ENCODE measurements at regions not wholly inside any gene's neighbourhood (a gene's known extent, or its start where the extent isn't known, plus 50 kb on each side); places are given as distances from the start of the nearest gene placed in this dataset.
"Not testable (repeated sequence)": the region's sequence is repeated elsewhere in the genome, so short reads cannot be mapped to it uniquely, and the experiment has no call there.

DNA sequence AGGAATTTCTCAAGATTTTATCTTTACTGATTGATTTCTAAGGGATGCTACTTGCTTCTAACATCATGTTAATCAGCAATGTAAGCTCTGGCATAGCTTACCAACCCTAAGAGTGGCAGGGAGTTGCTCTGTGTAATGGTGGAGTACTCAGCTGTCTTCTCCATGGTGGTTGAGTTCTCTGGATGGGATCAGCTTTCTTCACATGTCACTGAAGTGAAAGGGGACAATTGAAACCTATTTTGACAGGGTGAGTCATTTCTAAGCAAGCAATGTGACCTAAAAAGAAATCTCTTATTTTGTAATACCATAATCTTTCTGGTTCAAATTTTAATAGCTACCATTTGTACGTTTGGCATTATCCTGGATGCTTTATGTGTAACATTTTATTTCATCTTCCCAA lies 430.4 kb downstream of the GJA1 start:
- intact Hi-C loops (cut with micrococcal nuclease), result no loop called here

DNA sequence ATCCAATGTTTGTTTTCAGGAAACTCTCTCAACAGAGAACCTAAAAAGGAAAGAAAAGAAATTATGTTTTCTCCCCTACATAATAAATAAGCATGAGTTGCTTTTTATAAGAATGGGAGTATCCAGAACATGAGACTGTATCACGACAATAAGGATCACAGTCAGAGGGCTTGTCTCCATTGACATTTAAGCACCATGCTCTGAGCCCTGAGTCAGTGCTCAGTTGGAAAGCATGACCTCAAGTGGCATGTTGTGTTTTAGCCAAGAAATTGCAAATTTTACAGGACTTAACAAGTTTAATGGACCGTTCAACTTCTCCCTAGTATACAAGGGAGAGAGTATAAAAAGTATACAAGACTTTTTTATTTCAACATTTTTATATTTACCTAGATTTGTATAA lies 431.6 kb downstream of the GJA1 start:
- intact Hi-C loops (cut with micrococcal nuclease), result no loop called here

- intact Hi-C loops (cut with micrococcal nuclease), result no loop called here
Measured at GRCh38 chr6:121868206-121868605, 432.8 kb downstream of the GJA1 start.

GRCh38 chr6:121873595-121873994 lies 438.1 kb downstream of the GJA1 start:
- intact Hi-C loops (cut with micrococcal nuclease), result no loop called here

GRCh38 chr6:121876721-121877120 lies 441.3 kb downstream of the GJA1 start:
- intact Hi-C loops (cut with micrococcal nuclease), result no loop called here

DNA sequence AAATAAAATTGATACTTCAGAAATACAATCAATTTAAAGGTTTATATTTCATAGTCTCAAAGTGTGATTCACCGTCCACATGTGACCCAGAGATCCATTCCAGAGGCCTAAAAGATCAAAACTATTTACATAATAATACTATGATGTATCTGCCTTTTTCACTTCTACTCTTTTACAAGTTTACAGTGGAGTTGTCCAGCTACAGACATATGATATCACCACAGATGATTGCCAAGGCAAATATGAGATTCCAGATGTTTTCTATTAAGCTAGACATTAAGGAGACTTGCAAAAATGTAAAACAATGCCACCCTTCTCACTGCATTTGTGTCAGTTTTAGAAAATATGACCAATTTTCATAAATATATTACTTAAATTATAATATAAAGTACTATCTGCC lies 443.7 kb downstream of the GJA1 start:
- intact Hi-C loops (cut with micrococcal nuclease), result no loop called here

GRCh38 chr6:121880831-121881230 lies 445.4 kb downstream of the GJA1 start:
- intact Hi-C loops (cut with micrococcal nuclease), result no loop called here

GRCh38 chr6:121881974-121882667 lies 446.7 kb downstream of the GJA1 start:
- intact Hi-C loops (cut with micrococcal nuclease), result no loop called here

DNA sequence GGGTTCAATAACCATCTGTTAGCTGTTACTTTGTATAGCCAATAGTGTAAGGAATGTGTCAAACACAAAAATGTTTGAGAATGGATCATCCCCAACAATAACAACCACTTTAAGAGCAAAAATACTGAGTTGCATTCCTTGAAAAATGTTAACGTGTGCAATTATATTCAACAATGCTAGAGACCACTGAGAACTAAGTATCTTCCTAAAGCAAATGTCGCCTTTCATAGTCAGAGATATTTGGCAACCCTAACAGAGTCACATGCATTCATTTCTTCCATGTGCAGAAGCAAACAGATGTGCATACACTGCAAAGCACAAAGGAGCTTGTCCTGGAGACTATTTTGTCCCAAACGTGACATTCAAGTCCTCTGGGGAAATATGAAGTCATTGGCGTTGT lies 448.6 kb downstream of the GJA1 start:
- intact Hi-C loops (cut with micrococcal nuclease), result no loop called here

DNA sequence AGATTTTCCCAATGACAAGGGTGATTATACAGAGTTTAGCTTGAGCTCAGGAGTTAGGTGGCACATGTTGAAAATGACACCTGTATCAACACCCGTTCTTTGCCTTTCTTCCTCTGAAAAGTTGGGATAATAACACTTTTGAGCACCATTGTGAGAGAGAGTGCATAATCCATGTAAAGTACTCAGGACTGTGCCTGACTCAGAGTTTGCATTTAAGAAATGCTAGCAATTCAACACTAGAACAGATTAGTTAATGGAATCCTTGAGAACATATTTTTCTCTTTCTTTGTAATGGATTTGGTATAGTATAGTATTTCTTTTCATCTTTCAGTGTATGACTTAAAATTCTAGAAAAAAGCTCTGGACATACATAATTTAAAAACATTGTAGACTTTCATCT lies 449.2 kb downstream of the GJA1 start:
- intact Hi-C loops (cut with micrococcal nuclease), result no loop called here

DNA sequence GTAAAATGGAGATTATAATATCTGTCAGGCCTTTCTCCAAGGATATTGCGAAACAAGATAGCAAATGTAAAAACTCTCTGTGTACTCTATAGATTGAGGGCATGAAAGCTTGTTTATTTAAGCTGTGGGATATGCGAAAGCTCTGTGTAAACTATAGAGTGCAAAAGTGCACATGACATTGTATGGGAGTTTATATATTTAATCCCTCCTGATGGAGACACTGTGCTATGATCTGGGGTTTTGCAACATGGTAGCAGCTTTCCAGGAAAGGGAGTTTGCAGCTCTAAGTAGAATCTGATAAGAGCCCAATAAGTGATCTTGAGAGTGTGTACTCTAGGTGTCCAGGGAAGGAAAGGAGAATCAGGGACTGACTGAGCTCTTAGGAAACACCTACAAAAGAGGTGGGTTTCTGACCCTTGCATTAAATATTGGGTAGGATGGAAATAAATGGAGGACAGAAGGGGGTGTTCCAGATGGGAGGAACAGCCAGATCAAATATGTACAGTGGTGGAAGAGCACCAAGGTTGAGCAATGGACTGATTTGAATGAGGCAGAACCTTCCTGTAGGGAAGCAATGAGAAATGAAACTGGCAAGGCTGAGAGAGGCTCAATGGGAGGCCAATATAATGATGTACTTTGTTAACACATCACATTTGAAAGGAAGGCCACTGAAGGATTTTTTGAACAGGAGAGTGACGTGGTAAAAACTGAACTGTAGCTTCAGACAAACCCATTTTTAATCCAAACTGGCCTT lies 450.1 kb downstream of the GJA1 start:
- intact Hi-C loops (cut with micrococcal nuclease), result no loop called here

GRCh38 chr6:121886223-121886830 lies 450.9 kb downstream of the GJA1 start:
- intact Hi-C loops (cut with micrococcal nuclease), result no loop called here

- intact Hi-C loops (cut with micrococcal nuclease), result no loop called here
Measured at GRCh38 chr6:121887724-121888123, 452.3 kb downstream of the GJA1 start.

GRCh38 chr6:121890307-121890910 lies 455.0 kb downstream of the GJA1 start:
- intact Hi-C loops (cut with micrococcal nuclease), result no loop called here

DNA sequence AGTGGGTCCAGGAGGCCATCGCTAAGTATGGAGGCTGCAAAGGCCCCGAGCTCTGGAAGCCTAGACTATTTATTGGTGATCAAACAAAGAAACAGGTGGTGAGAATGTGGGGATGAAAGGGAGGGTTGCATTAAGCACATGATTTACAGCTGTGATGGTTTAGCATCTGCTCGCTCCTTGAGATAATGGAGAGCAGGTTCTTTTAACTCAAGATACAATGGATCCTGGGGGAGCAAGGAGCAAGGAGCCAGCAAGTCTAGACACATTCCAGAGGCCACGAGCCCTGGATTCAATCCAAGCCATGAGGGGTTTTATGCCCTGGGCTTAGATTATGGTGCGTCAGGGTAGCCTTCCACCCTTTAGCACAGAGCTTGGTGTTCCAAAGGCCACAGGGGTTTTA lies 460.3 kb downstream of the GJA1 start:
- intact Hi-C loops (cut with micrococcal nuclease), result not testable (repeated sequence)

GRCh38 chr6:121896363-121896762 lies 460.9 kb downstream of the GJA1 start:
- intact Hi-C loops (cut with micrococcal nuclease), result no loop called here

DNA sequence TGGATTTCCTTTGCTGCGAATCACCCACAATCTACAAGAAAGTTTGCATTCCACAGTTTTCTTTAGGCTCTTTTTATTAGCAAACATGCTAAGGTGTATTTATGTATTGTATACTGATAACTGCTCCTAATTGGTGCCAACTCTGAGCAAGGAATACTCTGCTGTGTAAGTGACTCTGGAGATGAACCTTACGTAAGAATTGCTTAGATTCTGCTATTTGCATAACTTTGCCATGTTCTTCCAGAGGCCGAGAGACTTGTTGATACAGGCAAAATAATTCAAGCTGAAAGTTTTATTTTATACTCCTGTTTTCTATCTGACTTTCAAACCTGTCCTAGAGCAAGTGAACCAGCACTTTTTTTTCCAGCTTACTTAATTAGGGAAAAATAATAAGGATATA lies 461.3 kb downstream of the GJA1 start:
- intact Hi-C loops (cut with micrococcal nuclease), result no loop called here

DNA sequence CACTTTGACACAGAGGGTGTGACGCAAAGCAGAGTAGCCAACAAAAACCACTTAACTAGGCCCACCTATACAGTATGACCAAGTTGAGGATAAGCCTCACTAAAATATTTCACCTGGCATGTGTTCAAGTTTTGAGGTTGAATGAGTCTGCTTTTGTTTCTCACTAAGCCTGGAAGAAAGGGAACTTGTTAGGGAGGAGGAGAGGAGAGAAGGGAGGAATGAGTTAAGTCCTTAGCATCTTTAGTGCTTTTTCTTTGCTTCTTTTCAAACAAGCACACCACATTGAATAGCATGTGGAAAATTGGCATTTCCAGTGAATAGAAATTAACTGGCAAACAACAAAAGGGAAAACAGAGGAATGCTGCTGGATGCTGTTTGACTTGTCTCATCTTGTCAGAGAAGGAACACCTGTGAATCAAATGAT lies 461.9 kb downstream of the GJA1 start:
- intact Hi-C loops (cut with micrococcal nuclease), result no loop called here

- intact Hi-C loops (cut with micrococcal nuclease), result no loop called here
Measured at GRCh38 chr6:121901432-121901831, 466.0 kb downstream of the GJA1 start.

DNA sequence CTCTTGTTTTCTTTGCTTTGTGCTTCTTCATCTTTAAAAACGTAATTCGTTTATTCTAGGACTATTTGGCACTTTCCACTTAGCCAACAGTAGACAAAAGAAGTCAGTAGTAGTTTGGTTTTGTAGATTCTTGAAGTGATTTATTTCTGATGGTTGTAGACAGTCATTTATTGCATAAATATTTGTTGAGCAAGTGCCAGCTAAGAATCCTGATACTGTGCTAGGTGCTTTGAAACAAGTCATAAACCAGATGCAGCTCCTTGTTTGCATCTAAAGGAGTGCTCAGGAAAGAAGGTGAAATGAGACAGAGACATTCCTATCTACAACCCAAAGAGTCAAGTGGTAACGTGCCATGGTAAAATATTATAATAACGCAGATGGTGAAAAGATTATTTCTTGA lies 469.1 kb downstream of the GJA1 start:
- intact Hi-C loops (cut with micrococcal nuclease), result no loop called here

- intact Hi-C loops (cut with micrococcal nuclease), result no loop called here
Measured at GRCh38 chr6:121912905-121913304, 477.5 kb downstream of the GJA1 start.

GRCh38 chr6:121917263-121917829 lies 481.9 kb downstream of the GJA1 start:
- intact Hi-C loops (cut with micrococcal nuclease), result no loop called here
